CD14-positive monocyte (primary cell): ENCODE measurements at regions not wholly inside any gene's neighbourhood (a gene's known extent, or its start where the extent isn't known, plus 50 kb on each side); places are given as distances from the start of the nearest gene placed in this dataset.
A peak's percentile ranks its signal among the peaks of the same experiment; 100 is the strongest.

ENCODE experiments used
- DNase-seq, 3 donors: peaks; one replicate each; pipeline ENCODE4 v3.0.0-alpha.2; 2011 to 2022
- H2AFZ ChIP-seq: 2 replicates; pipeline ENCODE4 v1.6.0; 2012; ENCODE audit warnings: mild to moderate bottlenecking, low read depth, low read length, inconsistent platforms; ENCODE audit not compliant: insufficient read depth, poor library complexity, severe bottlenecking
- H3K27ac ChIP-seq, 2 donors: 1 replicate in 1 of 2; 2 replicates in 1 of 2; pipeline ENCODE4 v1.5.1; 2012 to 2013; ENCODE audit warnings: low read length in 2 of 2, control low read depth in 1 of 2, inconsistent platforms in 1 of 2, low read depth in 1 of 2, mild to moderate bottlenecking in 1 of 2
- H3K27me3 ChIP-seq, 2 donors: one replicate each; pipeline versions ENCODE4 v1.6.0 to v1.6.1; 2011 to 2013; ENCODE audit warnings: low read length in 2 of 2; ENCODE audit not compliant: control insufficient read depth in 2 of 2, insufficient read depth in 2 of 2
- H3K36me3 ChIP-seq, 2 donors: replicated peaks in 1 of 2; 1 replicate in 1 of 2; 2 replicates in 1 of 2; pipeline versions ENCODE4 v1.5.1 to v1.6.1; 2012 to 2013; ENCODE audit warnings: low read length in 2 of 2, control low read depth in 1 of 2, inconsistent platforms in 1 of 2, mild to moderate bottlenecking in 1 of 2; ENCODE audit not compliant: insufficient read depth in 2 of 2, control insufficient read depth in 1 of 2
- H3K4me1 ChIP-seq, 2 donors: 1 replicate in 1 of 2; 2 replicates in 1 of 2; pipeline versions ENCODE4 v1.5.1 to v1.6.1; 2012 to 2013; ENCODE audit warnings: low read length in 2 of 2, control low read depth in 1 of 2, inconsistent platforms in 1 of 2, mild to moderate bottlenecking in 1 of 2, moderate library complexity in 1 of 2; ENCODE audit not compliant: insufficient read depth in 2 of 2, control insufficient read depth in 1 of 2
- H3K4me2 ChIP-seq: replicated peaks from 2 replicates; pipeline ENCODE3; 2012; ENCODE audit warnings: low read length, moderate library complexity, mild to moderate bottlenecking; ENCODE audit not compliant: poor library complexity, severe bottlenecking; ENCODE audit errors: extremely low read depth
- H3K4me3 ChIP-seq, 3 experiments: fragments of 200-600 bp in 1 of 3; sonication (generic) in 1 of 3; replicated peaks in 1 of 3; 1 replicate in 2 of 3; 2 replicates in 1 of 3; pipeline ENCODE4 v1.5.1; 2011 to 2013; ENCODE audit warnings: low read length in 3 of 3, mild to moderate bottlenecking in 3 of 3, control low read depth in 2 of 3, low read depth in 2 of 3, inconsistent platforms in 1 of 3, moderate library complexity in 1 of 3
- H3K79me2 ChIP-seq: 2 replicates; pipeline ENCODE4 v1.6.0; 2012; ENCODE audit warnings: mild to moderate bottlenecking, control low read depth, inconsistent platforms, low read length, moderate library complexity; ENCODE audit not compliant: insufficient read depth
- H3K9ac ChIP-seq: 2 replicates; pipeline ENCODE4 v1.6.0; 2017; ENCODE audit warnings: low read length, mild to moderate bottlenecking; ENCODE audit not compliant: insufficient read depth, poor library complexity, severe bottlenecking
- H3K9me3 ChIP-seq, 2 donors: replicated peaks in 1 of 2; 1 replicate in 1 of 2; 2 replicates in 1 of 2; pipeline versions ENCODE4 v1.5.1 to v1.6.1; 2012 to 2013; ENCODE audit warnings: low read length in 2 of 2, control low read depth in 1 of 2; ENCODE audit not compliant: control insufficient read depth in 1 of 2, insufficient read depth in 1 of 2
- H4K20me1 ChIP-seq: 2 replicates; pipeline ENCODE4 v1.6.0; 2012; ENCODE audit warnings: mild to moderate bottlenecking, low read length, control low read depth, moderate library complexity; ENCODE audit not compliant: insufficient read depth
- H3K27ac Mint-ChIP-seq, 7 donors: one replicate each; pipeline ENCODE4 v1.8.0; 2020; ENCODE audit warnings: mild to moderate bottlenecking in 7 of 7, mixed read lengths in 7 of 7, moderate library complexity in 6 of 7, inconsistent platforms in 2 of 7
- H3K27me3 Mint-ChIP-seq, 3 donors: one replicate each; pipeline ENCODE4 v1.8.0; 2021 to 2022; ENCODE audit warnings: low read depth in 3 of 3, mild to moderate bottlenecking in 3 of 3, mixed read lengths in 3 of 3, moderate library complexity in 3 of 3, inconsistent platforms in 1 of 3
- H3K36me3 Mint-ChIP-seq, 2 donors: one replicate each; pipeline ENCODE4 v1.8.0; 2020; ENCODE audit warnings: mixed read lengths in 2 of 2, inconsistent platforms in 1 of 2, mild to moderate bottlenecking in 1 of 2
- H3K4me1 Mint-ChIP-seq: one replicate; pipeline ENCODE4 v1.8.0; 2020; ENCODE audit warnings: mild to moderate bottlenecking, mixed read lengths
- H3K4me3 Mint-ChIP-seq, 2 donors: one replicate each; pipeline ENCODE4 v1.8.0; 2020; ENCODE audit warnings: mild to moderate bottlenecking in 2 of 2, mixed read lengths in 2 of 2, moderate library complexity in 1 of 2
- H3K9me3 Mint-ChIP-seq, 7 donors: one replicate each; pipeline ENCODE4 v1.8.0; 2020 to 2022; ENCODE audit warnings: mixed read lengths in 7 of 7, mild to moderate bottlenecking in 6 of 7, moderate library complexity in 6 of 7, inconsistent platforms in 2 of 7
- WGBS: methylation state at CpG from one replicate; pipeline ENCODE4 v1.1.5; 2013; ENCODE audit warnings: missing lambda C conversion rate; ENCODE audit not compliant: insufficient coverage; 5-methylcytosine and 5-hydroxymethylcytosine counted together
- intact Hi-C, 2 donors: fragments of 100-400 bp; cut with micrococcal nuclease; formaldehyde crosslinking; loops; one replicate each; pipeline versions ENCODE4 v1.15.0 to v1.15.1; 2023
- TF ChIP-seq, protein P1 (sequence below): fragments of 200-600 bp; IDR thresholded peaks from one replicate; pipeline ENCODE4 v1.8.0; 2022; ENCODE audit warnings: antibody characterized with exemption, mild to moderate bottlenecking

DNA sequence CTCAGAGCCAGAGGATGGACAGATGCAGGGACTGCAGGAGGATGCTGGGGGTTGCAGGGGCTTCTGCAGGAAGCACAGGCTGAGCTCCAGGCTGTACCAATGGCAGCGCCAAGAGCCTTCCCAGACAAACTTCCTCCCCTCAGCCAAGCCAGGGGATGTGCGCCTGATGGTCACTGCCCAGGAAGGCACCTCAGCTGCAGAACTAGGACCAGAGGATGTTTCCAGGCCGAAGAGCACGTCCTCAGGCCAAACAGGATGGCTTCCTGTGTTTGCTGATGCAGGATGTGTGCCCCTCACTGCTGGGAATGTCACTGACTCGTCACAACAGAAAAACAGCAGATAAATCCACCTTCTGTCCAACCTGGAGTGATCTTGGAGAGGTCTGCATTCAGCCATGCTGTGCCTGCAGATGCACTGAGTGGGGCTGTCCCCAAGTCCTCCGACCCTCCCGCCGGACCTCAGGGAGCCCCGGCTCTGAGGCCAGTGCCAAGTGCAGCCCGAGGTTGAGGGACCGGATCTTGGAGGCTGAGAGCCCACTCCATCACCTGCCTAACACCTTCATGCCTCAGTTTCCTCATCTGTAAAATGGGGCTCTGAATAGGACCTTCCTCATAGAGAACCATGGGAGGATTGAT, 152.5 kb upstream of the CHST15 start:
- DNase-seq, result no peak
- peaks cover 27 to 31% of the 10 kb centered on the region in 2 donors for H3K4me1 ChIP-seq
- no peaks in the 10 kb centered on the region for H3K79me2 ChIP-seq
- no peaks in the 10 kb centered on the region for H3K36me3 ChIP-seq
- no peak overlapping the region for H3K4me2 ChIP-seq
- no peak overlapping the region for H2AFZ ChIP-seq
- no peaks in the 10 kb centered on the region for H4K20me1 ChIP-seq
- Mint-ChIP-seq H3K9me3 (peaks cover 1 to 10% (median 4%) of the 10 kb centered on the region in 7 donors), H3K4me1 (peaks cover 30% of the 10 kb centered on the region), H3K36me3 (no peaks in the 10 kb centered on the region), H3K27me3 (peaks cover 2 to 11% (median 5%) of the 10 kb centered on the region in 3 donors), H3K4me3 (no peak overlapping the region), H3K27ac (no peak overlapping the region)
- WGBS, result 98% methylated on average over 7 of the region's 11 CpGs
- TF ChIP-seq, protein P1, sequence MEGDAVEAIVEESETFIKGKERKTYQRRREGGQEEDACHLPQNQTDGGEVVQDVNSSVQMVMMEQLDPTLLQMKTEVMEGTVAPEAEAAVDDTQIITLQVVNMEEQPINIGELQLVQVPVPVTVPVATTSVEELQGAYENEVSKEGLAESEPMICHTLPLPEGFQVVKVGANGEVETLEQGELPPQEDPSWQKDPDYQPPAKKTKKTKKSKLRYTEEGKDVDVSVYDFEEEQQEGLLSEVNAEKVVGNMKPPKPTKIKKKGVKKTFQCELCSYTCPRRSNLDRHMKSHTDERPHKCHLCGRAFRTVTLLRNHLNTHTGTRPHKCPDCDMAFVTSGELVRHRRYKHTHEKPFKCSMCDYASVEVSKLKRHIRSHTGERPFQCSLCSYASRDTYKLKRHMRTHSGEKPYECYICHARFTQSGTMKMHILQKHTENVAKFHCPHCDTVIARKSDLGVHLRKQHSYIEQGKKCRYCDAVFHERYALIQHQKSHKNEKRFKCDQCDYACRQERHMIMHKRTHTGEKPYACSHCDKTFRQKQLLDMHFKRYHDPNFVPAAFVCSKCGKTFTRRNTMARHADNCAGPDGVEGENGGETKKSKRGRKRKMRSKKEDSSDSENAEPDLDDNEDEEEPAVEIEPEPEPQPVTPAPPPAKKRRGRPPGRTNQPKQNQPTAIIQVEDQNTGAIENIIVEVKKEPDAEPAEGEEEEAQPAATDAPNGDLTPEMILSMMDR, result no peak
- no peak overlapping the region for H3K9ac ChIP-seq
- no peak overlapping the region for H3K4me3 ChIP-seq
- H3K9me3 ChIP-seq, result no peaks in the 10 kb centered on the region
- H3K27me3 ChIP-seq, result no peaks in the 10 kb centered on the region
- H3K27ac ChIP-seq, result no peak overlapping the region
- intact Hi-C loops, result no loop called here

DNA sequence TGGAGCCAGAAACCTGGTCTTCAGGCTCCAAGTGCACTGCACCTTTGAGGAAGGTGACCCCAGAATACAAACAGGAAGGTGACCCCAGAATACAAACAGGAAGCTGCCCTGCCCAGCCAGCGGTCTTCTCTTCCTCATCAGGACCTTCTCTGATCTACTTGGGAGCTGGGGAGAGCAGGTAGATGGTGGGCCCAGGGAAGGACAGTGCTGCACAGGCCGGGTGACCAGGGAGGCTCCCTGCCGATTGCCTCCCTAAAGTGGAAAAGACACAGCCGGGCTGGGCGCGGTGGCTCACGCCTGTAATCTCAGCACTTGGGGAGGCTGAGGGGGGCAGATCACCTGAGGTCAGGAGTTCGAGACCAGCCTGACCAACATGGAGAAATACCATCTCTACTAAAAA, 151.8 kb upstream of the CHST15 start:
- no peak overlapping the region for H3K27ac ChIP-seq
- H3K4me3 ChIP-seq, result no peak overlapping the region
- H3K9me3 ChIP-seq, result no peaks in the 10 kb centered on the region
- no peak overlapping the region for H3K9ac ChIP-seq
- Mint-ChIP-seq H3K9me3 (peaks cover 1 to 10% (median 4%) of the 10 kb centered on the region in 7 donors), H3K27me3 (peaks cover 5 to 14% (median 6%) of the 10 kb centered on the region in 3 donors), H3K4me1 (peaks cover 23% of the 10 kb centered on the region), H3K4me3 (peak overlapping the region in 1 of 2 donors; percentile 59), H3K27ac (peak overlapping the region in 2 of 7 donors; percentile 1 to 42), H3K36me3 (no peaks in the 10 kb centered on the region)
- no peak overlapping the region for H3K4me2 ChIP-seq
- H3K79me2 ChIP-seq, result no peaks in the 10 kb centered on the region
- peaks cover 20 to 24% of the 10 kb centered on the region in 2 donors for H3K4me1 ChIP-seq
- intact Hi-C loops, result no loop called here
- WGBS, result no CpG with 5 or more reads among the region's 8 CpGs
- H3K36me3 ChIP-seq, result no peaks in the 10 kb centered on the region
- TF ChIP-seq, protein P1, result no peak
- H3K27me3 ChIP-seq, result no peaks in the 10 kb centered on the region
- H2AFZ ChIP-seq, result no peak overlapping the region
- no peak for DNase-seq
- H4K20me1 ChIP-seq, result no peaks in the 10 kb centered on the region
